ENCODE measurements at regions not wholly inside any gene's neighbourhood (a gene's known extent, or its start where the extent isn't known, plus 50 kb on each side); places are given as distances from the start of the nearest gene placed in this dataset.

- TF ChIP-seq POLR2A (IDR thresholded peaks at IDR 0.05) (no peak), EP300 (IDR thresholded peaks at IDR 0.05) (no peak), POLR2AphosphoS5 (IDR thresholded peaks at IDR 0.05) (no peak)
- TF ChIP-seq, protein P1, sequence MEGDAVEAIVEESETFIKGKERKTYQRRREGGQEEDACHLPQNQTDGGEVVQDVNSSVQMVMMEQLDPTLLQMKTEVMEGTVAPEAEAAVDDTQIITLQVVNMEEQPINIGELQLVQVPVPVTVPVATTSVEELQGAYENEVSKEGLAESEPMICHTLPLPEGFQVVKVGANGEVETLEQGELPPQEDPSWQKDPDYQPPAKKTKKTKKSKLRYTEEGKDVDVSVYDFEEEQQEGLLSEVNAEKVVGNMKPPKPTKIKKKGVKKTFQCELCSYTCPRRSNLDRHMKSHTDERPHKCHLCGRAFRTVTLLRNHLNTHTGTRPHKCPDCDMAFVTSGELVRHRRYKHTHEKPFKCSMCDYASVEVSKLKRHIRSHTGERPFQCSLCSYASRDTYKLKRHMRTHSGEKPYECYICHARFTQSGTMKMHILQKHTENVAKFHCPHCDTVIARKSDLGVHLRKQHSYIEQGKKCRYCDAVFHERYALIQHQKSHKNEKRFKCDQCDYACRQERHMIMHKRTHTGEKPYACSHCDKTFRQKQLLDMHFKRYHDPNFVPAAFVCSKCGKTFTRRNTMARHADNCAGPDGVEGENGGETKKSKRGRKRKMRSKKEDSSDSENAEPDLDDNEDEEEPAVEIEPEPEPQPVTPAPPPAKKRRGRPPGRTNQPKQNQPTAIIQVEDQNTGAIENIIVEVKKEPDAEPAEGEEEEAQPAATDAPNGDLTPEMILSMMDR (IDR thresholded peaks at IDR 0.05), result no peak
- no peaks in the 10 kb centered on the region for H3K36me3 ChIP-seq
- WGBS, 5 donors, result 82 to 90% (median 86%) methylated on average over 2 of the region's 2 CpGs
- no peaks in the 10 kb centered on the region for H3K9me3 ChIP-seq
- H3K27ac ChIP-seq, result no peak overlapping the region
- intact Hi-C loops (cut with DNase I; ENCODE audit: low total_unique reads), result no loop called here
- no peak for DNase-seq
- no peak overlapping the region for H3K4me3 ChIP-seq
- H3K27me3 ChIP-seq, result no peaks in the 10 kb centered on the region
- H3K4me1 ChIP-seq, result no peaks in the 10 kb centered on the region
Measured at GRCh38 chr9:99282406-99282805, 60.3 kb downstream of the SEC61B start.

DNA sequence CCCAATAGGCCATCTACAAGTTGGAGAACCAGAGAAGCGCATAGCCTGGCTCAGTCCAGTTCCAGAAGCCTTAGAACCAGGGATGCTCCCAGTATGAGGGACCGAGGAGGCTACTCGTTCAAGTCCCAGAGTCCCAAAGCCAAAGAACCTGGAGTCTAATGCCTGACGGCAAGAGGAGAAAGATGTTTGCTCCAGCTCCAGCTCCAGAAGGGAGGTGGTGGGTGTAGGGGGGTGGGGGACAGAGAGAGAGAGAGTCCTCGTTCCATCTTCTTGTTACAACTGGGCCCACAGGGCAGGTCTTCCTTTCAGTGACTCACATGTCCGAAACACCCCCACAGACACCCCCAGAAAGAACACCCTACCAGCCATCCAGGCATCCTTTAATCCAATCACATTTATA is 63.9 kb downstream of the SEC61B start:
- intact Hi-C loops (cut with DNase I; ENCODE audit: low total_unique reads), result no loop called here
- TF ChIP-seq POLR2AphosphoS5 (IDR thresholded peaks at IDR 0.05) (no peak), EP300 (IDR thresholded peaks at IDR 0.05) (no peak), POLR2A (IDR thresholded peaks at IDR 0.05) (no peak)
- TF ChIP-seq, protein P1 (IDR thresholded peaks at IDR 0.05), result no peak
- Histone ChIP-seq H3K4me3 (no peak overlapping the region), H3K4me1 (no peaks in the 10 kb centered on the region), H3K36me3 (no peaks in the 10 kb centered on the region), H3K27ac (no peak overlapping the region), H3K27me3 (no peaks in the 10 kb centered on the region), H3K9me3 (no peaks in the 10 kb centered on the region)
- DNase-seq, result no peak
- 79 to 87% (median 85%) methylated on average over 6 of the region's 6 CpGs for WGBS, 5 donors

DNA sequence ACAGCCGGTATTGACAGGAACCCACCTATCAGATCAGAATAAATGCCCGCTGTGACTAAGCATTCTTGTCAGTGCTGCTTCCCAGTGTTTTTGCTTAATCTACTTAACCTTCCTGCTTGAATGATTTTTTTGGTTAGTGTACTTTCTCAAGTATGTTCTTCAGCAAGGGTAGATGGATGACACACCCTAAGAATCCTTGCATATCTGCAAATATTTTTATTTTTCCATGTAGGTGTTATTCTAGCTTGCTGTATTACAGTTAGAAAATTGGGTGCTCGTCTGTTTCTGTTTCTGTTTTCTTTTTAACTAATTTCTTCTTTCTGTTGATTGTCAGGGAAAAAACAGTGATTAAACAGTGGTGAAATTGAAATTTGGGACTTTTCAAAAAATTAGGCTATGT is 64.5 kb downstream of the SEC61B start:
- no peak overlapping the region for H3K27ac ChIP-seq
- H3K4me3 ChIP-seq, result no peak overlapping the region
- H3K27me3 ChIP-seq, result peaks cover 0 to 2% (median 0%) of the 10 kb centered on the region in 3 donors
- no peak for TF ChIP-seq EP300 (IDR thresholded peaks at IDR 0.05)
- no peak for TF ChIP-seq POLR2A (IDR thresholded peaks at IDR 0.05)
- TF ChIP-seq, protein P1 (IDR thresholded peaks at IDR 0.05), result no peak
- no peak for TF ChIP-seq POLR2AphosphoS5 (IDR thresholded peaks at IDR 0.05)
- intact Hi-C loops (cut with DNase I; ENCODE audit: low total_unique reads), result no loop called here
- H3K4me1 ChIP-seq, result no peaks in the 10 kb centered on the region
- no peaks in the 10 kb centered on the region for H3K36me3 ChIP-seq
- H3K9me3 ChIP-seq, result no peaks in the 10 kb centered on the region
- no peak for DNase-seq
- WGBS, 5 donors, result 66 to 81% (median 73%) methylated on average over 3 of the region's 3 CpGs

GRCh38 chr9:99287641-99288040 is 65.6 kb downstream of the SEC61B start:
- TF ChIP-seq, protein P1 (IDR thresholded peaks at IDR 0.05), result no peak
- TF ChIP-seq POLR2A (IDR thresholded peaks at IDR 0.05), result no peak
- TF ChIP-seq POLR2AphosphoS5 (IDR thresholded peaks at IDR 0.05), result no peak
- no peak for TF ChIP-seq EP300 (IDR thresholded peaks at IDR 0.05)
- Histone ChIP-seq H3K36me3 (no peaks in the 10 kb centered on the region), H3K4me1 (no peaks in the 10 kb centered on the region), H3K9me3 (no peaks in the 10 kb centered on the region), H3K4me3 (no peak overlapping the region), H3K27me3 (peaks cover 0 to 9% (median 0%) of the 10 kb centered on the region in 3 donors), H3K27ac (no peak overlapping the region)
- no peak for DNase-seq
- 71 to 88% (median 81%) methylated on average over 2 of the region's 2 CpGs for WGBS, 5 donors
- intact Hi-C loops (cut with DNase I; ENCODE audit: low total_unique reads), result no loop called here
